ENCODE measurements at regions not wholly inside any gene's neighbourhood (a gene's known extent, or its start where the extent isn't known, plus 50 kb on each side); places are given as distances from the start of the nearest gene placed in this dataset.

- Histone ChIP-seq H4K5ac (ENCODE audit: insufficient read length, low read depth, low read length) (no peak overlapping the region), H3K23ac (ENCODE audit: insufficient read length) (no peak overlapping the region), H3K27me3 (replicated peaks in 1 of 4; ENCODE audit: control insufficient read depth in 3 of 4, extremely low read depth in 1 of 4, insufficient read depth in 3 of 4, low read length in 3 of 4) (no peaks in the 10 kb centered on the region), H3K4me2 (ENCODE audit: insufficient read depth in 1 of 2, low read depth in 2 of 2, low read length in 2 of 2) (no peak overlapping the region), H2AFZ (ENCODE audit: low read length) (no peak overlapping the region), H3K27ac (ENCODE audit: low read depth, low read length) (no peak overlapping the region), H3K23me2 (ENCODE audit: low read depth, low read length) (no peaks in the 10 kb centered on the region), H2BK5ac (ENCODE audit: low read depth, low read length) (no peak overlapping the region), H4K8ac (ENCODE audit: extremely low read depth, insufficient read depth, low read length) (no peak overlapping the region; the same call in 1 of the 2 replicates), H2AK5ac (ENCODE audit: low read depth, low read length) (no peak overlapping the region), H2BK20ac (ENCODE audit: low read length) (no peak overlapping the region), H3K4me1 (replicated peaks in 1 of 4; ENCODE audit: control insufficient read depth in 3 of 4, insufficient read depth in 4 of 4, low read length in 3 of 4) (no peaks in the 10 kb centered on the region), H3K4me3 (ENCODE audit: extremely low read depth in 1 of 4, insufficient read depth in 2 of 4, low read depth in 3 of 4, low read length in 4 of 4) (no peak overlapping the region), H2BK15ac (ENCODE audit: low read length) (no peak overlapping the region), H3K18ac (ENCODE audit: extremely low read depth, low read length) (no peak overlapping the region), H2BK120ac (replicated peaks; ENCODE audit: low read depth, low read length) (no peak overlapping the region), H3K9ac (replicated peaks in 1 of 4; ENCODE audit: extremely low read depth in 1 of 4, low read depth in 3 of 4, low read length in 3 of 4) (no peak overlapping the region), H3K9me3 (ENCODE audit: insufficient read depth in 2 of 2, low read depth in 1 of 2, low read length in 1 of 2) (no peaks in the 10 kb centered on the region), H4K20me1 (replicated peaks in 1 of 2; ENCODE audit: control insufficient read depth in 1 of 2, insufficient read depth in 2 of 2, low read length in 2 of 2) (peaks cover 0 to 3% of the 10 kb centered on the region in 2 experiments), H3K36me3 (ENCODE audit: control insufficient read depth in 2 of 4, insufficient read depth in 4 of 4, low read length in 3 of 4) (no peaks in the 10 kb centered on the region), H3K79me2 (ENCODE audit: control insufficient read depth in 1 of 2, insufficient read depth in 2 of 2, low read length in 2 of 2) (no peaks in the 10 kb centered on the region), H3K79me1 (ENCODE audit: low read depth, low read length) (no peaks in the 10 kb centered on the region), H3K14ac (ENCODE audit: insufficient read length) (no peak overlapping the region), H3K56ac (replicated peaks; ENCODE audit: insufficient read length, low read depth, low read length) (no peak overlapping the region), H4K91ac (replicated peaks; ENCODE audit: insufficient read length, low read length) (no peak overlapping the region), H2BK12ac (ENCODE audit: low read depth, low read length) (no peak overlapping the region), H3K4ac (replicated peaks; ENCODE audit: insufficient read length, low read depth, low read length) (no peak overlapping the region)
- DNase-seq (ENCODE audit: low read depth in 1 of 2, low spot score in 2 of 2) (no peak), FAIRE-seq (no peak)
- CTCF ChIA-PET (ENCODE audit: partially characterized antibody), result no interaction called here
- POLR2A ChIA-PET (ENCODE audit: partially characterized antibody), result no interaction called here
- WGBS, 2 experiments (ENCODE audit: extremely low coverage in 1 of 2, insufficient coverage in 1 of 2, insufficient read length in 1 of 2, insufficient replicate concordance in 2 of 2, low coverage in 1 of 2, low lambda C conversion rate in 2 of 2, missing lambda C conversion rate in 1 of 2), result 81% methylated on average over 14 of the region's 14 CpGs; no CpG with 5 or more reads in 1 of the 2 experiments
- TF ChIP-seq MAFK (IDR thresholded peaks at IDR 0.05; ENCODE audit: low read depth, low read length), result no peak
- no peak for TF ChIP-seq TAF7 (optimal IDR thresholded peaks at IDR 0.05; ENCODE audit: borderline replicate concordance, low read depth, low read length)
- TF ChIP-seq BACH1 (IDR thresholded peaks at IDR 0.05; ENCODE audit: low read length), result no peak
- no peak for TF ChIP-seq SAP30 (IDR thresholded peaks at IDR 0.05; ENCODE audit: insufficient read depth, insufficient replicate concordance, low read length)
- no peak for TF ChIP-seq POU5F1 (IDR thresholded peaks at IDR 0.05; ENCODE audit: low read depth, low read length)
- TF ChIP-seq ATF3 (IDR thresholded peaks at IDR 0.05; ENCODE audit: insufficient read depth, low read depth, low read length), result no peak
- no peak for TF ChIP-seq CHD1 (IDR thresholded peaks at IDR 0.05; ENCODE audit: low read depth, low read length)
- TF ChIP-seq SP2 (IDR thresholded peaks at IDR 0.05; ENCODE audit: low read length), result no peak
- TF ChIP-seq EGR1 (IDR thresholded peaks at IDR 0.05; ENCODE audit: borderline replicate concordance, low read depth, low read length), result no peak
- no peak for TF ChIP-seq HDAC6 (IDR thresholded peaks at IDR 0.05; ENCODE audit: low read depth, low read length)
- TF ChIP-seq ATF2 (IDR thresholded peaks at IDR 0.05; ENCODE audit: low read length), result no peak
- TF ChIP-seq TBP (IDR thresholded peaks at IDR 0.05; ENCODE audit: low read depth, low read length), result no peak
- TF ChIP-seq RXRA (IDR thresholded peaks at IDR 0.05; ENCODE audit: insufficient read depth, low read depth, low read length), result no peak
- TF ChIP-seq FOSL1 (IDR thresholded peaks at IDR 0.05; ENCODE audit: insufficient read depth, low read depth, low read length), result no peak
These were observed 87.7 kb downstream of the RTP5 start for GRCh38 chr2:241957276-241957675.

Data from H1 (cell line).